Osteoblast (primary cell): ENCODE measurements at regions not wholly inside any gene's neighbourhood (a gene's known extent, or its start where the extent isn't known, plus 50 kb on each side); places are given as distances from the start of the nearest gene placed in this dataset.
"Not testable (repeated sequence)": the region's sequence is repeated elsewhere in the genome, so short reads cannot be mapped to it uniquely, and the experiment has no call there.

Experiments
- DNase-seq: peaks from one replicate; pipeline ENCODE4 v3.0.0; 2011; ENCODE audit warnings: low spot score, mixed read lengths; ENCODE audit not compliant: insufficient read length; ENCODE audit errors: missing footprints
- H2AFZ ChIP-seq: 2 replicates; pipeline ENCODE4 v1.6.0; 2011; ENCODE audit warnings: mild to moderate bottlenecking, low read length
- H3K27ac ChIP-seq: 2 replicates; pipeline ENCODE4 v1.5.1; 2011; ENCODE audit warnings: mild to moderate bottlenecking, low read depth, low read length, moderate library complexity
- H3K27me3 ChIP-seq: 2 replicates; pipeline ENCODE4 v1.6.0; 2012; ENCODE audit warnings: mild to moderate bottlenecking, control low read depth, inconsistent platforms, low read length, moderate library complexity; ENCODE audit not compliant: insufficient read depth
- H3K36me3 ChIP-seq: 2 replicates; pipeline ENCODE4 v1.5.1; 2011; ENCODE audit warnings: mild to moderate bottlenecking, low read length, control low read depth, moderate library complexity; ENCODE audit not compliant: insufficient read depth
- H3K4me1 ChIP-seq: 2 replicates; pipeline ENCODE4 v1.5.1; 2011; ENCODE audit warnings: mild to moderate bottlenecking, low read length, control low read depth, moderate library complexity; ENCODE audit not compliant: insufficient read depth
- H3K4me2 ChIP-seq: 2 replicates; pipeline ENCODE4 v1.6.0; 2011; ENCODE audit warnings: mild to moderate bottlenecking, low read length; ENCODE audit not compliant: insufficient read depth
- H3K4me3 ChIP-seq: fragments of 200-600 bp; sonication (generic); 3 replicates; pipeline ENCODE4 v1.5.1; 2012; ENCODE audit warnings: mild to moderate bottlenecking, low read length, inconsistent platforms; ENCODE audit not compliant: insufficient read depth
- H3K79me2 ChIP-seq: 2 replicates; pipeline ENCODE4 v1.6.0; 2012; ENCODE audit warnings: mild to moderate bottlenecking, low read length, control low read depth, inconsistent platforms; ENCODE audit not compliant: insufficient read depth
- H3K9me3 ChIP-seq: 2 replicates; pipeline ENCODE4 v1.5.1; 2011; ENCODE audit warnings: low read depth, low read length, control low read depth
- H4K20me1 ChIP-seq: 2 replicates; pipeline ENCODE4 v1.6.0; 2012; ENCODE audit warnings: mild to moderate bottlenecking, low read length, control low read depth; ENCODE audit not compliant: insufficient read depth
- CTCF ChIP-seq: IDR thresholded peaks from 2 replicates; pipeline ENCODE4 v1.5.1; 2011; ENCODE audit warnings: mild to moderate bottlenecking, low read depth, low read length, moderate library complexity; ENCODE audit errors: extremely low read depth

- Histone ChIP-seq H3K36me3 (no peaks in the 10 kb centered on the region), H3K4me2 (no peak overlapping the region), H3K27ac (no peak overlapping the region), H3K9me3 (no peaks in the 10 kb centered on the region), H3K4me3 (no peak overlapping the region), H4K20me1 (no peaks in the 10 kb centered on the region), H2AFZ (no peak overlapping the region), H3K27me3 (peaks cover 8% of the 10 kb centered on the region), H3K4me1 (no peaks in the 10 kb centered on the region), H3K79me2 (no peaks in the 10 kb centered on the region)
- TF ChIP-seq CTCF, result no peak
- DNase-seq, result no peak
Measured at GRCh38 chrX:110915111-110915510, 119.5 kb upstream of the CHRDL1 start.

GRCh38 chrX:110914281-110914680 lies 118.7 kb upstream of the CHRDL1 start:
- H3K79me2 ChIP-seq, result no peaks in the 10 kb centered on the region
- peaks cover 8% of the 10 kb centered on the region for H3K27me3 ChIP-seq
- H3K4me2 ChIP-seq, result no peak overlapping the region
- H2AFZ ChIP-seq, result no peak overlapping the region
- no peak overlapping the region for H3K27ac ChIP-seq
- no peak for DNase-seq
- TF ChIP-seq CTCF, result no peak
- H3K4me1 ChIP-seq, result no peaks in the 10 kb centered on the region
- H3K4me3 ChIP-seq, result no peak overlapping the region
- no peaks in the 10 kb centered on the region for H4K20me1 ChIP-seq
- H3K9me3 ChIP-seq, result no peaks in the 10 kb centered on the region
- H3K36me3 ChIP-seq, result no peaks in the 10 kb centered on the region

GRCh38 chrX:110904747-110905146 lies 109.1 kb upstream of the CHRDL1 start:
- H2AFZ ChIP-seq, H3K9me3 ChIP-seq, H4K20me1 ChIP-seq, H3K36me3 ChIP-seq, H3K27ac ChIP-seq, H3K27me3 ChIP-seq, H3K4me1 ChIP-seq, H3K4me2 ChIP-seq, DNase-seq, H3K79me2 ChIP-seq, H3K4me3 ChIP-seq: not testable (repeated sequence)

- H3K27ac ChIP-seq, result no peak overlapping the region
- no peak overlapping the region for H2AFZ ChIP-seq
- no peak overlapping the region for H3K4me2 ChIP-seq
- H4K20me1 ChIP-seq, result no peaks in the 10 kb centered on the region
- no peaks in the 10 kb centered on the region for H3K36me3 ChIP-seq
- no peaks in the 10 kb centered on the region for H3K79me2 ChIP-seq
- H3K4me1 ChIP-seq, result no peaks in the 10 kb centered on the region
- no peak for DNase-seq
- peaks cover 6% of the 10 kb centered on the region for H3K27me3 ChIP-seq
- no peak for TF ChIP-seq CTCF
- H3K9me3 ChIP-seq, result peaks cover 6% of the 10 kb centered on the region
- no peak overlapping the region for H3K4me3 ChIP-seq
Measured at GRCh38 chrX:110881971-110882370, 86.4 kb upstream of the CHRDL1 start.
